ENCODE measurements at regions not wholly inside any gene's neighbourhood (a gene's known extent, or its start where the extent isn't known, plus 50 kb on each side); places are given as distances from the start of the nearest gene placed in this dataset.

GRCh38 chr5:61897251-61897650, 408.8 kb upstream of the KIF2A start:
- no peak for DNase-seq (ENCODE audit: low read depth in 4 of 4, low spot score in 1 of 4)

- DNase-seq (ENCODE audit: low read depth in 4 of 4, low spot score in 1 of 4), result no peak
Observed at GRCh38 chr5:61901997-61902396, 404.0 kb upstream of the KIF2A start.

GRCh38 chr5:61904730-61905129, 401.3 kb upstream of the KIF2A start:
- DNase-seq (ENCODE audit: low read depth in 4 of 4, low spot score in 1 of 4), result no peak

GRCh38 chr5:61905613-61906012, 400.4 kb upstream of the KIF2A start:
- no peak for DNase-seq (ENCODE audit: low read depth in 4 of 4, low spot score in 1 of 4)

- DNase-seq (ENCODE audit: low read depth in 4 of 4, low spot score in 1 of 4), result no peak
Observed at GRCh38 chr5:61906820-61907219, 399.2 kb upstream of the KIF2A start.

- no peak for DNase-seq (ENCODE audit: low read depth in 4 of 4, low spot score in 1 of 4)
Observed at GRCh38 chr5:61907995-61908394, 398.0 kb upstream of the KIF2A start.

GRCh38 chr5:61910771-61911170, 395.2 kb upstream of the KIF2A start:
- no peak for DNase-seq (ENCODE audit: low read depth in 4 of 4, low spot score in 1 of 4)

GRCh38 chr5:61912559-61912958, 393.4 kb upstream of the KIF2A start:
- DNase-seq (ENCODE audit: low read depth in 4 of 4, low spot score in 1 of 4), result no peak

GRCh38 chr5:61915646-61916045, 390.4 kb upstream of the KIF2A start:
- DNase-seq (ENCODE audit: low read depth in 4 of 4, low spot score in 1 of 4), result no peak

- DNase-seq (ENCODE audit: low read depth in 4 of 4, low spot score in 1 of 4), result no peak
Observed at GRCh38 chr5:61916621-61917620, 389.1 kb upstream of the KIF2A start.

- DNase-seq (ENCODE audit: low read depth in 4 of 4, low spot score in 1 of 4), result no peak
Observed at GRCh38 chr5:61918611-61919010, 387.4 kb upstream of the KIF2A start.

- DNase-seq (ENCODE audit: low read depth in 4 of 4, low spot score in 1 of 4), result no peak
Observed at GRCh38 chr5:61919920-61920319, 386.1 kb upstream of the KIF2A start.

GRCh38 chr5:61924251-61924650, 381.8 kb upstream of the KIF2A start:
- no peak for DNase-seq (ENCODE audit: low read depth in 4 of 4, low spot score in 1 of 4)

GRCh38 chr5:61926911-61927310, 379.1 kb upstream of the KIF2A start:
- DNase-seq (ENCODE audit: low read depth in 4 of 4, low spot score in 1 of 4), result no peak

GRCh38 chr5:61931236-61931635, 374.8 kb upstream of the KIF2A start:
- DNase-seq (ENCODE audit: low read depth in 4 of 4, low spot score in 1 of 4), result no peak

GRCh38 chr5:61933787-61934626, 372.0 kb upstream of the KIF2A start:
- DNase-seq (ENCODE audit: low read depth in 4 of 4, low spot score in 1 of 4), result no peak

- no peak for DNase-seq (ENCODE audit: low read depth in 4 of 4, low spot score in 1 of 4)
Observed at GRCh38 chr5:61941637-61942036, 364.4 kb upstream of the KIF2A start.

- DNase-seq (ENCODE audit: low read depth in 4 of 4, low spot score in 1 of 4), result no peak
Observed at GRCh38 chr5:61942462-61943049, 363.4 kb upstream of the KIF2A start.

GRCh38 chr5:61943713-61944112, 362.3 kb upstream of the KIF2A start:
- DNase-seq (ENCODE audit: low read depth in 4 of 4, low spot score in 1 of 4), result no peak

GRCh38 chr5:61948151-61948550, 357.9 kb upstream of the KIF2A start:
- no peak for DNase-seq (ENCODE audit: low read depth in 4 of 4, low spot score in 1 of 4)

- DNase-seq (ENCODE audit: low read depth in 4 of 4, low spot score in 1 of 4), result no peak
Observed at GRCh38 chr5:61949054-61949678, 356.8 kb upstream of the KIF2A start.
